ENCODE measurements at regions not wholly inside any gene's neighbourhood (a gene's known extent, or its start where the extent isn't known, plus 50 kb on each side); places are given as distances from the start of the nearest gene placed in this dataset.
A peak's percentile ranks its signal among the peaks of the same experiment; 100 is the strongest.

GRCh38 chr6:19691465-19692167 lies 145.6 kb upstream of the ID4 start:
- Histone ChIP-seq H3K36me3 (replicated peaks in 1 of 2; ENCODE audit: control insufficient read depth in 1 of 2, insufficient read depth in 2 of 2, low read length in 1 of 2) (no peaks in the 10 kb centered on the region), H3K9me2 (no peaks in the 10 kb centered on the region), H2AFZ (ENCODE audit: low read depth) (peak overlapping the region; percentile 98), H3K9me3 (no peaks in the 10 kb centered on the region), H3K9ac (0 out of 2 replicates have a peak overlapping the region, but pooled peaks have one; percentile 2), H3K27me3 (ENCODE audit: insufficient read depth) (no peaks in the 10 kb centered on the region), H3F3A (replicated peaks; ENCODE audit: insufficient read depth) (no peaks in the 10 kb centered on the region), H3K4me3 (ENCODE audit: low read depth in 2 of 2, low read length in 1 of 2) (peak overlapping the region; percentile 46 to 49; a peak in 3 of 4 replicates), H3K79me2 (ENCODE audit: insufficient read depth) (no peaks in the 10 kb centered on the region), H4K20me1 (ENCODE audit: insufficient read depth) (no peaks in the 10 kb centered on the region), H3K27ac (ENCODE audit: low read depth in 2 of 2, low read length in 1 of 2) (no peak overlapping the region), H3K4me1 (ENCODE audit: control insufficient read depth in 1 of 2, insufficient read depth in 2 of 2, low read depth in 1 of 2, low read length in 1 of 2) (no peaks in the 10 kb centered on the region), H3K4me2 (peak overlapping the region; percentile 82)
- ChIA-PET POLR2A (no interaction called here), CTCF (no interaction called here)
- no peak for TF ChIP-seq RCOR1 (IDR thresholded peaks at IDR 0.05; ENCODE audit: low read length)
- TF ChIP-seq SIN3A (IDR thresholded peaks at IDR 0.05; ENCODE audit: borderline replicate concordance, low read depth, low read length): no peak
- TF ChIP-seq MXI1 (IDR thresholded peaks at IDR 0.05; ENCODE audit: low read depth, low read length): no peak
- TF ChIP-seq MAX (IDR thresholded peaks at IDR 0.05; ENCODE audit: low read depth): no peak
- no peak for TF ChIP-seq NRF1 (IDR thresholded peaks at IDR 0.05; ENCODE audit: low read depth, low read length)
- no peak for TF ChIP-seq CTCF (IDR thresholded peaks at IDR 0.05)
- no peak for TF ChIP-seq FOXM1 (IDR thresholded peaks at IDR 0.05; ENCODE audit: low read depth)
- TF ChIP-seq TEAD4 (IDR thresholded peaks at IDR 0.05; ENCODE audit: borderline replicate concordance, insufficient read depth): no peak
- no peak for TF ChIP-seq FOXJ3 (CRISPR knock-in tag; IDR thresholded peaks at IDR 0.05)
- no peak for TF ChIP-seq MEF2A (IDR thresholded peaks at IDR 0.05; ENCODE audit: borderline replicate concordance, low read depth)
- TF ChIP-seq SMC3 (IDR thresholded peaks at IDR 0.05; ENCODE audit: low read depth, low read length): no peak
- TF ChIP-seq RXRA (IDR thresholded peaks at IDR 0.05; ENCODE audit: borderline replicate concordance, low read depth): no peak
- TF ChIP-seq YY1 (IDR thresholded peaks at IDR 0.05; ENCODE audit: low read depth): no peak
- TF ChIP-seq USF1 (IDR thresholded peaks at IDR 0.05; ENCODE audit: borderline replicate concordance, low read depth): no peak
- no peak for TF ChIP-seq GABPA (IDR thresholded peaks at IDR 0.05; ENCODE audit: low read depth)
- no peak for TF ChIP-seq CHD2 (IDR thresholded peaks at IDR 0.05; ENCODE audit: low read length, partially characterized antibody)
- TF ChIP-seq JUND (IDR thresholded peaks at IDR 0.05): no peak
- no peak for TF ChIP-seq TAF1 (IDR thresholded peaks at IDR 0.05; ENCODE audit: borderline replicate concordance, low read depth, low read length)
- WGBS (ENCODE audit: low lambda C conversion rate): 27% methylated on average over 18 of the region's 44 CpGs
- peak; percentile 15 for DNase-seq
